ENCODE measurements at regions not wholly inside any gene's neighbourhood (a gene's known extent, or its start where the extent isn't known, plus 50 kb on each side); places are given as distances from the start of the nearest gene placed in this dataset.

DNA sequence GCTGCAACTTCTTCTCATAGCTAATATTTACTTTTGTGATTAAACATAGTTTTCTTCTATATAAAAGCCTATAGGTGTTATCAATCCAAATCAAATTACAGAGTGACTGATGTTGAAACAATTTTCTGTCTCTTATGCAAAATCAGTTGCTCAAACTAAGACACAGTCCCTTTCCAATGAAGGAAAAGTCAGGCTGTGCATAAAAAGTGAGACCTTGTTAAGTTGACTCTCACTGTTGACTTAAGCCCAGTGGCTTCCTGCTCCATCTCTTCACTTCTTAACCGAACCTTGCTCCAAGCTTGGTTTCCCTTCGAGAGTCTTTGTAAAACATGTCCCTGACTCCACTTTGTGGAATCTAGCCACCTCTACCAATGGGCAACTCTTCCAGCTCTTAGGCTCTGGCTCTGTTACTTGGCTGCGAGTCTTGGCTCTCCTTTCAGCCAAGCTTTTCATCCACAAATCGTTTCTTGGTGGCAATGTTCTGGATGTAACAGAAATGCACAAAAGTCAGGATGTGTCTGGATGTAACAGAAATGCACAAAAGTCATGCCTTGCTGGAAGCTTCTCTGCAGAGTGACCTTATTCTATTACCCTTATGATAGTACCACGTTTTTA is 118.9 kb downstream of the LIG4 start (continued):
- TF ChIP-seq, protein P1, sequence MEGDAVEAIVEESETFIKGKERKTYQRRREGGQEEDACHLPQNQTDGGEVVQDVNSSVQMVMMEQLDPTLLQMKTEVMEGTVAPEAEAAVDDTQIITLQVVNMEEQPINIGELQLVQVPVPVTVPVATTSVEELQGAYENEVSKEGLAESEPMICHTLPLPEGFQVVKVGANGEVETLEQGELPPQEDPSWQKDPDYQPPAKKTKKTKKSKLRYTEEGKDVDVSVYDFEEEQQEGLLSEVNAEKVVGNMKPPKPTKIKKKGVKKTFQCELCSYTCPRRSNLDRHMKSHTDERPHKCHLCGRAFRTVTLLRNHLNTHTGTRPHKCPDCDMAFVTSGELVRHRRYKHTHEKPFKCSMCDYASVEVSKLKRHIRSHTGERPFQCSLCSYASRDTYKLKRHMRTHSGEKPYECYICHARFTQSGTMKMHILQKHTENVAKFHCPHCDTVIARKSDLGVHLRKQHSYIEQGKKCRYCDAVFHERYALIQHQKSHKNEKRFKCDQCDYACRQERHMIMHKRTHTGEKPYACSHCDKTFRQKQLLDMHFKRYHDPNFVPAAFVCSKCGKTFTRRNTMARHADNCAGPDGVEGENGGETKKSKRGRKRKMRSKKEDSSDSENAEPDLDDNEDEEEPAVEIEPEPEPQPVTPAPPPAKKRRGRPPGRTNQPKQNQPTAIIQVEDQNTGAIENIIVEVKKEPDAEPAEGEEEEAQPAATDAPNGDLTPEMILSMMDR (IDR thresholded peaks at IDR 0.05 in 2 of 3, conservative IDR thresholded peaks at IDR 0.05 in 1 of 3; ENCODE audit: borderline replicate concordance in 1 of 3, insufficient read depth in 1 of 3, low read depth in 2 of 3, low read length in 2 of 3), result no peak
- TF ChIP-seq CBX3 (IDR thresholded peaks at IDR 0.05; ENCODE audit: low read depth) (no peak), CEBPB (IDR thresholded peaks at IDR 0.05; ENCODE audit: low read depth) (no peak), POLR2A (IDR thresholded peaks at IDR 0.05; ENCODE audit: borderline replicate concordance, extremely low read depth, insufficient read depth, insufficient read length) (no peak), POLR2AphosphoS5 (IDR thresholded peaks at IDR 0.05; ENCODE audit: low read depth, low read length) (no peak)

GRCh38 chr13:108095036-108095435 is 120.3 kb downstream of the LIG4 start:
- ATAC-seq (no peak), DNase-seq (ENCODE audit: low read depth, low spot score) (no peak)
- Histone ChIP-seq H4K20me1 (ENCODE audit: insufficient read depth) (no peaks in the 10 kb centered on the region), H3K36me3 (ENCODE audit: control insufficient read depth in 1 of 2, insufficient read depth in 2 of 2, low read length in 2 of 2) (no peaks in the 10 kb centered on the region), H3K4me3 (replicated peaks in 1 of 2; ENCODE audit: low read depth in 1 of 2, low read length in 2 of 2) (no peak overlapping the region), H3K4me1 (ENCODE audit: control insufficient read depth in 1 of 2, insufficient read depth in 2 of 2, low read length in 2 of 2) (no peaks in the 10 kb centered on the region), H3K79me2 (ENCODE audit: insufficient read depth, low read length) (no peaks in the 10 kb centered on the region), H3K9me2 (ENCODE audit: insufficient read depth) (no peaks in the 10 kb centered on the region), H3K27ac (ENCODE audit: low read depth, low read length) (no peak overlapping the region), H2AFZ (ENCODE audit: low read depth, low read length, poor library complexity, severe bottlenecking) (no peak overlapping the region), H3K4me2 (ENCODE audit: low read length) (no peak overlapping the region), H3K27me3 (ENCODE audit: insufficient read depth, low read length) (no peaks in the 10 kb centered on the region), H3K9me3 (ENCODE audit: control insufficient read depth in 1 of 2, insufficient read depth in 1 of 2, low read depth in 1 of 2, low read length in 2 of 2) (0 out of 4 replicates have a peak, but pooled peaks cover 0 to 5% of the 10 kb centered on the region in 2 experiments), H3K9ac (ENCODE audit: low read length) (no peak overlapping the region)
- CTCF ChIA-PET, result no interaction called here
- BruUV-seq (replicated peaks), result no TSS peak
- intact Hi-C loops (cut with micrococcal nuclease), result no loop called here
- POLR2A ChIA-PET, result no interaction called here
- RAD21 ChIA-PET (ENCODE audit: low non-redundant PET in 1 of 2, low total read pairs in 2 of 2, uncharacterized antibody in 2 of 2, unreplicated experiment in 2 of 2), result no interaction called here
- TF ChIP-seq, protein P2, sequence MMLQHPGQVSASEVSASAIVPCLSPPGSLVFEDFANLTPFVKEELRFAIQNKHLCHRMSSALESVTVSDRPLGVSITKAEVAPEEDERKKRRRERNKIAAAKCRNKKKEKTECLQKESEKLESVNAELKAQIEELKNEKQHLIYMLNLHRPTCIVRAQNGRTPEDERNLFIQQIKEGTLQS (IDR thresholded peaks at IDR 0.05), result no peak
- TF ChIP-seq REST (IDR thresholded peaks at IDR 0.05; ENCODE audit: low read depth) (no peak), JUND (IDR thresholded peaks at IDR 0.05) (no peak), FOSL1 (IDR thresholded peaks at IDR 0.05; ENCODE audit: low read depth) (no peak), TCF7L2 (IDR thresholded peaks at IDR 0.05; ENCODE audit: borderline replicate concordance, extremely low read depth, insufficient read depth, insufficient read length) (no peak), EZH2 (IDR thresholded peaks at IDR 0.05) (no peak), ELF1 (IDR thresholded peaks at IDR 0.05; ENCODE audit: borderline replicate concordance, low read depth) (no peak), SRF (IDR thresholded peaks at IDR 0.05; ENCODE audit: low read depth) (no peak)
- TF ChIP-seq, protein P3, sequence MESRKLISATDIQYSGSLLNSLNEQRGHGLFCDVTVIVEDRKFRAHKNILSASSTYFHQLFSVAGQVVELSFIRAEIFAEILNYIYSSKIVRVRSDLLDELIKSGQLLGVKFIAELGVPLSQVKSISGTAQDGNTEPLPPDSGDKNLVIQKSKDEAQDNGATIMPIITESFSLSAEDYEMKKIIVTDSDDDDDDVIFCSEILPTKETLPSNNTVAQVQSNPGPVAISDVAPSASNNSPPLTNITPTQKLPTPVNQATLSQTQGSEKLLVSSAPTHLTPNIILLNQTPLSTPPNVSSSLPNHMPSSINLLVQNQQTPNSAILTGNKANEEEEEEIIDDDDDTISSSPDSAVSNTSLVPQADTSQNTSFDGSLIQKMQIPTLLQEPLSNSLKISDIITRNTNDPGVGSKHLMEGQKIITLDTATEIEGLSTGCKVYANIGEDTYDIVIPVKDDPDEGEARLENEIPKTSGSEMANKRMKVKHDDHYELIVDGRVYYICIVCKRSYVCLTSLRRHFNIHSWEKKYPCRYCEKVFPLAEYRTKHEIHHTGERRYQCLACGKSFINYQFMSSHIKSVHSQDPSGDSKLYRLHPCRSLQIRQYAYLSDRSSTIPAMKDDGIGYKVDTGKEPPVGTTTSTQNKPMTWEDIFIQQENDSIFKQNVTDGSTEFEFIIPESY (IDR thresholded peaks at IDR 0.05; ENCODE audit: extremely low read depth, insufficient replicate concordance, low read length), result no peak
- TF ChIP-seq, protein P4, sequence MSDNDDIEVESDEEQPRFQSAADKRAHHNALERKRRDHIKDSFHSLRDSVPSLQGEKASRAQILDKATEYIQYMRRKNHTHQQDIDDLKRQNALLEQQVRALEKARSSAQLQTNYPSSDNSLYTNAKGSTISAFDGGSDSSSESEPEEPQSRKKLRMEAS (IDR thresholded peaks at IDR 0.05), result no peak
